SK-N-SH treated with all-trans-retinoic acid at 6 μM for 48 hours (cell line): ENCODE measurements at regions not wholly inside any gene's neighbourhood (a gene's known extent, or its start where the extent isn't known, plus 50 kb on each side); places are given as distances from the start of the nearest gene placed in this dataset.

ENCODE experiments used
- ATAC-seq: fragments of 200-7000 bp; cut with Tn5 transposase; 3 replicates; pipeline ENCODE4 v1.9.1; 2020; ENCODE audit warnings: mild to moderate bottlenecking, moderate library complexity
- ARNTL ChIP-seq: fragments of 450-650 bp; formaldehyde crosslinking; IDR thresholded peaks from 2 replicates; pipeline ENCODE4 v1.5.0; 2020; ENCODE audit warnings: low read depth, mild to moderate bottlenecking, moderate library complexity, borderline replicate concordance
- BACH2 ChIP-seq: fragments of 250-450 bp; sonication (Bioruptor Pico); IDR thresholded peaks from 2 replicates; pipeline ENCODE4 v1.9.0; 2021; ENCODE audit warnings: mild to moderate bottlenecking, borderline replicate concordance
- CREB5 ChIP-seq: fragments of 250-450 bp; sonication (Bioruptor Pico); IDR thresholded peaks from 2 replicates; pipeline ENCODE4 v1.5.1; 2020; ENCODE audit warnings: low read depth, mild to moderate bottlenecking, moderate library complexity
- CSDC2 ChIP-seq: fragments of 250-450 bp; sonication (Bioruptor Pico); IDR thresholded peaks from 2 replicates; pipeline ENCODE4 v1.5.0; 2020; ENCODE audit warnings: mild to moderate bottlenecking, moderate library complexity
- CSRNP3 ChIP-seq: fragments of 250-450 bp; sonication (Bioruptor Pico); IDR thresholded peaks from 2 replicates; pipeline ENCODE4 v1.5.1; 2021; ENCODE audit warnings: mild to moderate bottlenecking, moderate library complexity
- ESRRG ChIP-seq: fragments of 250-450 bp; sonication (Bioruptor Pico); IDR thresholded peaks from 2 replicates; pipeline ENCODE4 v1.6.1; 2021; ENCODE audit warnings: mild to moderate bottlenecking
- GLIS3 ChIP-seq: fragments of 250-450 bp; sonication (Bioruptor Pico); IDR thresholded peaks from 2 replicates; pipeline ENCODE4 v1.5.0; 2020; ENCODE audit warnings: mild to moderate bottlenecking, moderate library complexity
- ISL1 ChIP-seq: fragments of 250-450 bp; sonication (Bioruptor Pico); IDR thresholded peaks from 2 replicates; pipeline ENCODE4 v2.1.2; 2022; ENCODE audit warnings: mild to moderate bottlenecking, moderate library complexity
- OSR1 ChIP-seq: fragments of 250-450 bp; sonication (Bioruptor Pico); IDR thresholded peaks from 2 replicates; pipeline ENCODE4 v1.8.0; 2022; ENCODE audit warnings: moderate library complexity, mild to moderate bottlenecking, inconsistent platforms
- PATZ1 ChIP-seq: fragments of 250-450 bp; sonication (Bioruptor Pico); IDR thresholded peaks from 2 replicates; pipeline ENCODE4 v1.8.0; 2020; ENCODE audit warnings: mild to moderate bottlenecking, moderate library complexity, borderline replicate concordance
- POU6F1 ChIP-seq: fragments of 250-450 bp; sonication (Bioruptor Pico); IDR thresholded peaks from 2 replicates; pipeline ENCODE4 v1.8.0; 2021; ENCODE audit warnings: low read depth, mild to moderate bottlenecking, moderate library complexity, borderline replicate concordance
- PPARA ChIP-seq: fragments of 250-450 bp; sonication (Bioruptor Pico); IDR thresholded peaks from 2 replicates; pipeline ENCODE4 v1.5.0; 2020; ENCODE audit warnings: mild to moderate bottlenecking, borderline replicate concordance
- RARB ChIP-seq: fragments of 250-450 bp; sonication (Bioruptor Pico); IDR thresholded peaks from 2 replicates; pipeline ENCODE4 v1.8.0; 2021; ENCODE audit warnings: mild to moderate bottlenecking, moderate library complexity
- SNAI2 ChIP-seq: fragments of 250-450 bp; sonication (Bioruptor Pico); IDR thresholded peaks from 2 replicates; pipeline ENCODE4 v1.5.0; 2020; ENCODE audit warnings: mild to moderate bottlenecking, moderate library complexity
- TCF4 ChIP-seq: fragments of 250-450 bp; sonication (Bioruptor Pico); IDR thresholded peaks from 2 replicates; pipeline ENCODE4 v1.8.0; 2021; ENCODE audit warnings: mild to moderate bottlenecking, moderate library complexity, borderline replicate concordance
- TOX ChIP-seq: fragments of 250-450 bp; sonication (Bioruptor Pico); IDR thresholded peaks from 2 replicates; pipeline ENCODE4 v1.8.0; 2021; ENCODE audit warnings: mild to moderate bottlenecking, moderate library complexity, borderline replicate concordance
- TSHZ2 ChIP-seq: fragments of 250-450 bp; sonication (Bioruptor Pico); IDR thresholded peaks from 2 replicates; pipeline ENCODE4 v1.5.0; 2020; ENCODE audit warnings: mild to moderate bottlenecking, moderate library complexity
- ZC3H10 ChIP-seq: fragments of 250-450 bp; sonication (Bioruptor Pico); IDR thresholded peaks from 2 replicates; pipeline ENCODE4 v1.5.1; 2021; ENCODE audit warnings: mild to moderate bottlenecking, moderate library complexity
- ZFP3 ChIP-seq: fragments of 250-450 bp; sonication (Bioruptor Pico); IDR thresholded peaks from 2 replicates; pipeline ENCODE4 v1.5.0; 2020; ENCODE audit warnings: mild to moderate bottlenecking, moderate library complexity
- ZFP30 ChIP-seq: fragments of 450-650 bp; formaldehyde crosslinking; IDR thresholded peaks from 2 replicates; pipeline ENCODE4 v1.5.0; 2022; ENCODE audit warnings: mild to moderate bottlenecking, moderate library complexity
- ZNF565 ChIP-seq: fragments of 450-650 bp; formaldehyde crosslinking; conservative IDR thresholded peaks from 2 replicates; pipeline ENCODE4 v1.5.0; 2020; ENCODE audit warnings: low read depth, mild to moderate bottlenecking, moderate library complexity
- ZNF70 ChIP-seq: fragments of 450-650 bp; formaldehyde crosslinking; IDR thresholded peaks from 2 replicates; pipeline ENCODE4 v1.5.0; 2020; ENCODE audit warnings: mild to moderate bottlenecking, moderate library complexity
- ZNF8 ChIP-seq: fragments of 450-650 bp; formaldehyde crosslinking; IDR thresholded peaks from 2 replicates; pipeline ENCODE4 v1.5.0; 2020; ENCODE audit warnings: mild to moderate bottlenecking, moderate library complexity

GRCh38 chr2:226207671-226208070 is 591.9 kb downstream of the IRS1 start:
- TF ChIP-seq OSR1 (CRISPR knock-in tag): no peak
- no peak for TF ChIP-seq ZNF8
- TF ChIP-seq ZNF70 (CRISPR knock-in tag): no peak
- TF ChIP-seq ZFP30: no peak
- no peak for TF ChIP-seq ZC3H10 (CRISPR knock-in tag)
- TF ChIP-seq TSHZ2 (CRISPR knock-in tag): no peak
- TF ChIP-seq ARNTL (CRISPR knock-in tag): no peak
- no peak for TF ChIP-seq CSDC2 (CRISPR knock-in tag)
- TF ChIP-seq SNAI2 (CRISPR knock-in tag): no peak
- ATAC-seq: no peak

- ATAC-seq: no peak
- TF ChIP-seq PPARA (CRISPR knock-in tag) (no peak), TSHZ2 (CRISPR knock-in tag) (no peak), TCF4 (CRISPR knock-in tag) (no peak), ISL1 (no peak), PATZ1 (CRISPR knock-in tag) (no peak), ARNTL (CRISPR knock-in tag) (no peak), TOX (no peak), ESRRG (CRISPR knock-in tag) (no peak), CSDC2 (CRISPR knock-in tag) (no peak), SNAI2 (CRISPR knock-in tag) (no peak), GLIS3 (no peak), ZNF565 (no peak), BACH2 (no peak), OSR1 (CRISPR knock-in tag) (no peak), RARB (CRISPR knock-in tag) (no peak)
These were observed 600.1 kb downstream of the IRS1 start for GRCh38 chr2:226199555-226199954.

GRCh38 chr2:226198956-226199355 is 600.7 kb downstream of the IRS1 start:
- no peak for ATAC-seq
- no peak for TF ChIP-seq OSR1 (CRISPR knock-in tag)

GRCh38 chr2:226190479-226191252 is 609.0 kb downstream of the IRS1 start:
- no peak for TF ChIP-seq ZFP3
- TF ChIP-seq CREB5: no peak
- no peak for TF ChIP-seq CSDC2 (CRISPR knock-in tag)
- no peak for TF ChIP-seq ZFP30
- no peak for TF ChIP-seq BACH2
- no peak for TF ChIP-seq SNAI2 (CRISPR knock-in tag)
- TF ChIP-seq TCF4 (CRISPR knock-in tag): no peak
- no peak for TF ChIP-seq ZC3H10 (CRISPR knock-in tag)
- no peak for TF ChIP-seq CSRNP3 (CRISPR knock-in tag)
- no peak for TF ChIP-seq ARNTL (CRISPR knock-in tag)
- TF ChIP-seq GLIS3: no peak
- no peak for TF ChIP-seq OSR1 (CRISPR knock-in tag)
- TF ChIP-seq POU6F1 (CRISPR knock-in tag): no peak
- TF ChIP-seq, all 23 proteins: peak for 0
- no peak for ATAC-seq
